Keratinocyte (primary cell): ENCODE measurements at regions not wholly inside any gene's neighbourhood (a gene's known extent, or its start where the extent isn't known, plus 50 kb on each side); places are given as distances from the start of the nearest gene placed in this dataset.

Source experiments
- EZH2 ChIP-seq: IDR thresholded peaks from one replicate; pipeline ENCODE4 v1.6.1; 2012; ENCODE audit warnings: inconsistent platforms, mild to moderate bottlenecking, low read length, moderate library complexity
- TF ChIP-seq, protein P1 (sequence below), 3 experiments: IDR thresholded peaks in 1 of 3; conservative IDR thresholded peaks in 1 of 3; optimal IDR thresholded peaks in 1 of 3; 2 replicates in 2 of 3; 3 replicates in 1 of 3; pipeline versions ENCODE3 to v1.5.1; 2011; ENCODE audit warnings: low read length in 3 of 3, mild to moderate bottlenecking in 3 of 3, moderate library complexity in 2 of 3, control low read depth in 1 of 3, inconsistent platforms in 1 of 3; ENCODE audit not compliant: insufficient read depth in 2 of 3; ENCODE audit errors: extremely low read depth in 1 of 3

DNA sequence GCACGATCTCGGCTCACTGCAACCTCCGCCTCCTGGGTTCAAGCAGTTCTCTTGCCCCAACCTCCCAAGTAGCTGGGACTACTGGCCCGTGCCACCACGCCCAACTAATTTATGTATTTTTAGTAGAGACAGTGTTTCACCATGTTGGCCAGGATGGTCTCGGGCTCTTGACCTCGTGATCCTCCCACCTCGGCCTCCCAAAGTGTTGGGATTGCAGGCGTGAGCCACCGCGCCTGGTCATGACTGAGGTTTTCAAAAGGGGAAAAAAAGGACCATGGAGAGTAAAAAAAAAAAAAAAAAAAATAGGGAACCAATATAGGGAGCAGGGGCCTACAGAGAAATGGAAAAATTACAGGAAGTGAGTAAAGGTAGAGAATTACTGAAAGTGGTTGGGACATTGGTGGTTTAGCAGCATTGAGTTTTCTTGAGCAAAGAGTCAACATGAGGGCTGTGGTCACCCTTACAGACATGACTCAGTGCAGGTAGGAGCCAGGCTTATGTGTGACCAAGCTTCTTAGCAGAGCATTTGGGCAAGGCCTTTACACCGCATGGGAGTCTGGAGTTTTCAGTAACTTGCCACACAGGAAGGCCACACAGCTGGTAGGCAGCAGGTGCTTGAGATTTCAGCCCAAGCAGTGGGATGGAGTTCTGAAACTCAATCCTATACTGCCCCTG is 447.3 kb downstream of the HS3ST3B1 start:
- TF ChIP-seq, protein P1, sequence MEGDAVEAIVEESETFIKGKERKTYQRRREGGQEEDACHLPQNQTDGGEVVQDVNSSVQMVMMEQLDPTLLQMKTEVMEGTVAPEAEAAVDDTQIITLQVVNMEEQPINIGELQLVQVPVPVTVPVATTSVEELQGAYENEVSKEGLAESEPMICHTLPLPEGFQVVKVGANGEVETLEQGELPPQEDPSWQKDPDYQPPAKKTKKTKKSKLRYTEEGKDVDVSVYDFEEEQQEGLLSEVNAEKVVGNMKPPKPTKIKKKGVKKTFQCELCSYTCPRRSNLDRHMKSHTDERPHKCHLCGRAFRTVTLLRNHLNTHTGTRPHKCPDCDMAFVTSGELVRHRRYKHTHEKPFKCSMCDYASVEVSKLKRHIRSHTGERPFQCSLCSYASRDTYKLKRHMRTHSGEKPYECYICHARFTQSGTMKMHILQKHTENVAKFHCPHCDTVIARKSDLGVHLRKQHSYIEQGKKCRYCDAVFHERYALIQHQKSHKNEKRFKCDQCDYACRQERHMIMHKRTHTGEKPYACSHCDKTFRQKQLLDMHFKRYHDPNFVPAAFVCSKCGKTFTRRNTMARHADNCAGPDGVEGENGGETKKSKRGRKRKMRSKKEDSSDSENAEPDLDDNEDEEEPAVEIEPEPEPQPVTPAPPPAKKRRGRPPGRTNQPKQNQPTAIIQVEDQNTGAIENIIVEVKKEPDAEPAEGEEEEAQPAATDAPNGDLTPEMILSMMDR (optimal IDR thresholded peaks at IDR 0.05 in 1 of 3, IDR thresholded peaks at IDR 0.05 in 1 of 3, conservative IDR thresholded peaks at IDR 0.05 in 1 of 3; ENCODE audit: extremely low read depth in 1 of 3, insufficient read depth in 2 of 3, low read length in 3 of 3): no peak
- TF ChIP-seq EZH2: no peak
